Endodermal cell (in vitro differentiated cells): ENCODE measurements at regions not wholly inside any gene's neighbourhood (a gene's known extent, or its start where the extent isn't known, plus 50 kb on each side); places are given as distances from the start of the nearest gene placed in this dataset.

Experiments
- DNase-seq: peaks from one replicate; pipeline ENCODE4 v3.0.0-alpha.2; 2017
- H3K27ac ChIP-seq: 2 replicates; pipeline ENCODE4 v1.5.1; 2013; ENCODE audit warnings: mild to moderate bottlenecking, low read depth, low read length, moderate library complexity
- H3K27me3 ChIP-seq: 2 replicates; pipeline ENCODE4 v1.6.1; 2013; ENCODE audit warnings: mild to moderate bottlenecking, low read length, moderate library complexity; ENCODE audit not compliant: insufficient read depth, control insufficient read depth, poor library complexity, severe bottlenecking
- H3K36me3 ChIP-seq: 2 replicates; pipeline ENCODE4 v1.7.0; 2013; ENCODE audit warnings: mild to moderate bottlenecking, low read length, moderate library complexity; ENCODE audit not compliant: control insufficient read depth, insufficient read depth
- H3K4me1 ChIP-seq: one replicate; pipeline ENCODE4 v1.7.0; 2013; ENCODE audit warnings: low read length; ENCODE audit not compliant: control insufficient read depth, insufficient read depth
- H3K4me3 ChIP-seq: 2 replicates; pipeline ENCODE4 v1.5.1; 2013; ENCODE audit warnings: mild to moderate bottlenecking, low read length, moderate library complexity
- H3K9ac ChIP-seq: 2 replicates; pipeline ENCODE4 v1.6.1; 2013; ENCODE audit warnings: mild to moderate bottlenecking, low read length, moderate library complexity; ENCODE audit not compliant: poor library complexity, severe bottlenecking; ENCODE audit errors: extremely low read depth
- H3K9me3 ChIP-seq: 2 replicates; pipeline ENCODE4 v1.6.1; 2013; ENCODE audit warnings: mild to moderate bottlenecking, low read length, moderate library complexity; ENCODE audit not compliant: control insufficient read depth
- H3K27ac Mint-ChIP-seq: 2 replicates; pipeline ENCODE4 v1.8.0; 2020; ENCODE audit warnings: mixed read lengths
- H3K27me3 Mint-ChIP-seq: 2 replicates; pipeline ENCODE4 v1.8.0; 2021; ENCODE audit warnings: mild to moderate bottlenecking, mixed read lengths; ENCODE audit not compliant: insufficient read depth
- H3K36me3 Mint-ChIP-seq: 2 replicates; pipeline ENCODE4 v1.8.0; 2020; ENCODE audit warnings: low read depth, mixed read lengths
- H3K4me1 Mint-ChIP-seq: 2 replicates; pipeline ENCODE4 v1.8.0; 2020; ENCODE audit warnings: mixed read lengths
- H3K4me3 Mint-ChIP-seq: 2 replicates; pipeline ENCODE4 v1.8.0; 2020; ENCODE audit warnings: mild to moderate bottlenecking, moderate library complexity, mixed read lengths
- H3K9me3 Mint-ChIP-seq: 2 replicates; pipeline ENCODE4 v1.8.0; 2020; ENCODE audit warnings: mild to moderate bottlenecking, mixed read lengths
- CTCF ChIP-seq: fragments of 200-600 bp; sonication (generic); conservative IDR thresholded peaks from 2 replicates; pipeline ENCODE4 v1.5.0; 2021; ENCODE audit warnings: antibody characterized with exemption, mild to moderate bottlenecking
- WGBS, 2 experiments: methylation state at CpG; one replicate each; pipeline versions ENCODE4 v1.1.5 to v1.1.7; 2013; ENCODE audit warnings: missing lambda C conversion rate in 2 of 2, mixed read lengths in 1 of 2; ENCODE audit not compliant: insufficient coverage in 1 of 2, insufficient read length in 1 of 2; 5-methylcytosine and 5-hydroxymethylcytosine counted together

GRCh38 chr7:124597509-124597908 lies 168.1 kb downstream of the GPR37 start:
- Histone ChIP-seq H3K4me1 (no peaks in the 10 kb centered on the region), H3K9me3 (no peaks in the 10 kb centered on the region), H3K4me3 (no peak overlapping the region), H3K36me3 (no peaks in the 10 kb centered on the region), H3K27ac (no peak overlapping the region), H3K9ac (no peak overlapping the region), H3K27me3 (no peaks in the 10 kb centered on the region)
- Mint-ChIP-seq H3K4me3 (no peak overlapping the region), H3K36me3 (no peaks in the 10 kb centered on the region), H3K9me3 (no peaks in the 10 kb centered on the region), H3K27ac (no peak overlapping the region), H3K27me3 (no peaks in the 10 kb centered on the region), H3K4me1 (no peaks in the 10 kb centered on the region)
- no peak for DNase-seq
- no peak for TF ChIP-seq CTCF

GRCh38 chr7:124596881-124597280 lies 168.7 kb downstream of the GPR37 start:
- H3K4me3 ChIP-seq, result no peak overlapping the region
- TF ChIP-seq CTCF, result no peak
- Mint-ChIP-seq H3K27ac (no peak overlapping the region), H3K27me3 (no peaks in the 10 kb centered on the region), H3K9me3 (no peaks in the 10 kb centered on the region), H3K4me3 (no peak overlapping the region), H3K4me1 (no peaks in the 10 kb centered on the region), H3K36me3 (no peaks in the 10 kb centered on the region)
- H3K9ac ChIP-seq, result no peak overlapping the region
- no peaks in the 10 kb centered on the region for H3K4me1 ChIP-seq
- no peaks in the 10 kb centered on the region for H3K27me3 ChIP-seq
- no peaks in the 10 kb centered on the region for H3K9me3 ChIP-seq
- WGBS, 2 experiments, result 83 to 95% methylated on average over 1 of the region's 1 CpG
- H3K36me3 ChIP-seq, result no peaks in the 10 kb centered on the region
- no peak overlapping the region for H3K27ac ChIP-seq
- no peak for DNase-seq

GRCh38 chr7:124590814-124591213 lies 174.8 kb downstream of the GPR37 start:
- Mint-ChIP-seq H3K27me3 (no peaks in the 10 kb centered on the region), H3K9me3 (no peaks in the 10 kb centered on the region), H3K4me1 (no peaks in the 10 kb centered on the region), H3K27ac (no peak overlapping the region), H3K36me3 (no peaks in the 10 kb centered on the region), H3K4me3 (no peak overlapping the region)
- no peak overlapping the region for H3K9ac ChIP-seq
- TF ChIP-seq CTCF, result no peak
- no peaks in the 10 kb centered on the region for H3K36me3 ChIP-seq
- no peaks in the 10 kb centered on the region for H3K27me3 ChIP-seq
- no peaks in the 10 kb centered on the region for H3K9me3 ChIP-seq
- no peak overlapping the region for H3K27ac ChIP-seq
- no peak overlapping the region for H3K4me3 ChIP-seq
- DNase-seq, result no peak
- WGBS, 2 experiments, result 90 to 100% methylated on average over 1 to 2 of the region's 2 CpGs
- no peaks in the 10 kb centered on the region for H3K4me1 ChIP-seq
